ENCODE measurements at regions not wholly inside any gene's neighbourhood (a gene's known extent, or its start where the extent isn't known, plus 50 kb on each side); places are given as distances from the start of the nearest gene placed in this dataset.

- peaks cover 0 to 7% (median 0%) of the 10 kb centered on the region in 3 donors for H3K27me3 ChIP-seq (ENCODE audit: control insufficient read depth in 3 of 3, insufficient read depth in 3 of 3, low read length in 3 of 3)
- H3K36me3 ChIP-seq (ENCODE audit: control insufficient read depth in 3 of 3, insufficient read depth in 3 of 3, low read length in 3 of 3): no peaks in the 10 kb centered on the region
- H3K9ac ChIP-seq (ENCODE audit: low read depth in 1 of 3, low read length in 3 of 3): no peak overlapping the region
- no peaks in the 10 kb centered on the region for H3K9me3 ChIP-seq (ENCODE audit: control insufficient read depth in 3 of 3, low read length in 3 of 3)
- no peaks in the 10 kb centered on the region for H3K4me1 ChIP-seq (ENCODE audit: control insufficient read depth in 3 of 3, insufficient read depth in 3 of 3, low read length in 3 of 3)
- H3K4me3 ChIP-seq (ENCODE audit: low read length in 3 of 3): no peak overlapping the region
- no peak overlapping the region for H3K27ac ChIP-seq (ENCODE audit: low read depth, low read length)
Measured at GRCh38 chr10:128792426-128793140, 666.4 kb upstream of the MKI67 start.

GRCh38 chr10:128793726-128794655, 667.8 kb upstream of the MKI67 start:
- no peak overlapping the region for H3K27ac ChIP-seq (ENCODE audit: low read depth, low read length)
- H3K9ac ChIP-seq (ENCODE audit: low read depth in 1 of 3, low read length in 3 of 3): no peak overlapping the region
- H3K36me3 ChIP-seq (ENCODE audit: control insufficient read depth in 3 of 3, insufficient read depth in 3 of 3, low read length in 3 of 3): no peaks in the 10 kb centered on the region
- H3K27me3 ChIP-seq (ENCODE audit: control insufficient read depth in 3 of 3, insufficient read depth in 3 of 3, low read length in 3 of 3): peaks cover 0 to 7% (median 0%) of the 10 kb centered on the region in 3 donors
- no peaks in the 10 kb centered on the region for H3K9me3 ChIP-seq (ENCODE audit: control insufficient read depth in 3 of 3, low read length in 3 of 3)
- no peaks in the 10 kb centered on the region for H3K4me1 ChIP-seq (ENCODE audit: control insufficient read depth in 3 of 3, insufficient read depth in 3 of 3, low read length in 3 of 3)
- no peak overlapping the region for H3K4me3 ChIP-seq (ENCODE audit: low read length in 3 of 3)

GRCh38 chr10:128796396-128796912, 670.2 kb upstream of the MKI67 start:
- no peak overlapping the region for H3K27ac ChIP-seq (ENCODE audit: low read depth, low read length)
- H3K36me3 ChIP-seq (ENCODE audit: control insufficient read depth in 3 of 3, insufficient read depth in 3 of 3, low read length in 3 of 3): no peaks in the 10 kb centered on the region
- no peak overlapping the region for H3K9ac ChIP-seq (ENCODE audit: low read depth in 1 of 3, low read length in 3 of 3)
- H3K4me1 ChIP-seq (ENCODE audit: control insufficient read depth in 3 of 3, insufficient read depth in 3 of 3, low read length in 3 of 3): no peaks in the 10 kb centered on the region
- no peaks in the 10 kb centered on the region for H3K9me3 ChIP-seq (ENCODE audit: control insufficient read depth in 3 of 3, low read length in 3 of 3)
- H3K27me3 ChIP-seq (ENCODE audit: control insufficient read depth in 3 of 3, insufficient read depth in 3 of 3, low read length in 3 of 3): peaks cover 0 to 7% (median 0%) of the 10 kb centered on the region in 3 donors
- H3K4me3 ChIP-seq (ENCODE audit: low read length in 3 of 3): no peak overlapping the region

- no peaks in the 10 kb centered on the region for H3K9me3 ChIP-seq (ENCODE audit: control insufficient read depth in 3 of 3, low read length in 3 of 3)
- H3K27ac ChIP-seq (ENCODE audit: low read depth, low read length): no peak overlapping the region
- peaks cover 0 to 3% (median 0%) of the 10 kb centered on the region in 3 donors for H3K4me1 ChIP-seq (ENCODE audit: control insufficient read depth in 3 of 3, insufficient read depth in 3 of 3, low read length in 3 of 3)
- no peaks in the 10 kb centered on the region for H3K36me3 ChIP-seq (ENCODE audit: control insufficient read depth in 3 of 3, insufficient read depth in 3 of 3, low read length in 3 of 3)
- H3K27me3 ChIP-seq (ENCODE audit: control insufficient read depth in 3 of 3, insufficient read depth in 3 of 3, low read length in 3 of 3): peaks cover 0 to 2% (median 0%) of the 10 kb centered on the region in 3 donors
- H3K9ac ChIP-seq (ENCODE audit: low read depth in 1 of 3, low read length in 3 of 3): no peak overlapping the region
- no peak overlapping the region for H3K4me3 ChIP-seq (ENCODE audit: low read length in 3 of 3)
Measured at GRCh38 chr10:128802062-128802461, 665.0 kb upstream of the MGMT start.

- H3K27me3 ChIP-seq (ENCODE audit: control insufficient read depth in 3 of 3, insufficient read depth in 3 of 3, low read length in 3 of 3): peaks cover 0 to 2% (median 0%) of the 10 kb centered on the region in 3 donors
- peaks cover 0 to 3% (median 0%) of the 10 kb centered on the region in 3 donors for H3K4me1 ChIP-seq (ENCODE audit: control insufficient read depth in 3 of 3, insufficient read depth in 3 of 3, low read length in 3 of 3)
Measured at GRCh38 chr10:128803790-128804189, 663.3 kb upstream of the MGMT start.

GRCh38 chr10:128804411-128804810, 662.6 kb upstream of the MGMT start:
- Histone ChIP-seq H3K27me3 (ENCODE audit: control insufficient read depth in 3 of 3, insufficient read depth in 3 of 3, low read length in 3 of 3) (peaks cover 0 to 2% (median 0%) of the 10 kb centered on the region in 3 donors), H3K4me1 (ENCODE audit: control insufficient read depth in 3 of 3, insufficient read depth in 3 of 3, low read length in 3 of 3) (peaks cover 0 to 3% (median 0%) of the 10 kb centered on the region in 3 donors), H3K9me3 (ENCODE audit: control insufficient read depth in 3 of 3, low read length in 3 of 3) (no peaks in the 10 kb centered on the region), H3K4me3 (ENCODE audit: low read length in 3 of 3) (no peak overlapping the region), H3K36me3 (ENCODE audit: control insufficient read depth in 3 of 3, insufficient read depth in 3 of 3, low read length in 3 of 3) (no peaks in the 10 kb centered on the region), H3K27ac (ENCODE audit: low read depth, low read length) (no peak overlapping the region), H3K9ac (ENCODE audit: low read depth in 1 of 3, low read length in 3 of 3) (no peak overlapping the region)

More at GRCh38 chr10:128803790-128804189, 663.3 kb upstream of the MGMT start:
- Histone ChIP-seq H3K9me3 (ENCODE audit: control insufficient read depth in 3 of 3, low read length in 3 of 3) (no peaks in the 10 kb centered on the region), H3K4me3 (ENCODE audit: low read length in 3 of 3) (no peak overlapping the region), H3K27ac (ENCODE audit: low read depth, low read length) (no peak overlapping the region), H3K36me3 (ENCODE audit: control insufficient read depth in 3 of 3, insufficient read depth in 3 of 3, low read length in 3 of 3) (no peaks in the 10 kb centered on the region), H3K9ac (ENCODE audit: low read depth in 1 of 3, low read length in 3 of 3) (no peak overlapping the region)

- H3K27me3 ChIP-seq (ENCODE audit: control insufficient read depth in 3 of 3, insufficient read depth in 3 of 3, low read length in 3 of 3): peaks cover 0 to 2% (median 0%) of the 10 kb centered on the region in 3 donors
- no peak overlapping the region for H3K27ac ChIP-seq (ENCODE audit: low read depth, low read length)
- no peaks in the 10 kb centered on the region for H3K36me3 ChIP-seq (ENCODE audit: control insufficient read depth in 3 of 3, insufficient read depth in 3 of 3, low read length in 3 of 3)
- no peak overlapping the region for H3K4me3 ChIP-seq (ENCODE audit: low read length in 3 of 3)
- H3K9ac ChIP-seq (ENCODE audit: low read depth in 1 of 3, low read length in 3 of 3): no peak overlapping the region
- peaks cover 0 to 3% (median 0%) of the 10 kb centered on the region in 3 donors for H3K4me1 ChIP-seq (ENCODE audit: control insufficient read depth in 3 of 3, insufficient read depth in 3 of 3, low read length in 3 of 3)
- H3K9me3 ChIP-seq (ENCODE audit: control insufficient read depth in 3 of 3, low read length in 3 of 3): no peaks in the 10 kb centered on the region
Measured at GRCh38 chr10:128808921-128809440, 658.1 kb upstream of the MGMT start.

- H3K9me3 ChIP-seq (ENCODE audit: control insufficient read depth in 3 of 3, low read length in 3 of 3): no peaks in the 10 kb centered on the region
- no peak overlapping the region for H3K9ac ChIP-seq (ENCODE audit: low read depth in 1 of 3, low read length in 3 of 3)
- H3K4me3 ChIP-seq (ENCODE audit: low read length in 3 of 3): no peak overlapping the region
- H3K27ac ChIP-seq (ENCODE audit: low read depth, low read length): no peak overlapping the region
- no peaks in the 10 kb centered on the region for H3K36me3 ChIP-seq (ENCODE audit: control insufficient read depth in 3 of 3, insufficient read depth in 3 of 3, low read length in 3 of 3)
- H3K4me1 ChIP-seq (ENCODE audit: control insufficient read depth in 3 of 3, insufficient read depth in 3 of 3, low read length in 3 of 3): no peaks in the 10 kb centered on the region
- peaks cover 0 to 3% (median 0%) of the 10 kb centered on the region in 3 donors for H3K27me3 ChIP-seq (ENCODE audit: control insufficient read depth in 3 of 3, insufficient read depth in 3 of 3, low read length in 3 of 3)
Measured at GRCh38 chr10:128811511-128811910, 655.5 kb upstream of the MGMT start.

- Histone ChIP-seq H3K9me3 (ENCODE audit: control insufficient read depth in 3 of 3, low read length in 3 of 3) (no peaks in the 10 kb centered on the region), H3K36me3 (ENCODE audit: control insufficient read depth in 3 of 3, insufficient read depth in 3 of 3, low read length in 3 of 3) (no peaks in the 10 kb centered on the region), H3K4me3 (ENCODE audit: low read length in 3 of 3) (peak overlapping the region in 1 of 3 donors; percentile 13), H3K4me1 (ENCODE audit: control insufficient read depth in 3 of 3, insufficient read depth in 3 of 3, low read length in 3 of 3) (no peaks in the 10 kb centered on the region), H3K27ac (ENCODE audit: low read depth, low read length) (no peak overlapping the region), H3K27me3 (ENCODE audit: control insufficient read depth in 3 of 3, insufficient read depth in 3 of 3, low read length in 3 of 3) (peaks cover 0 to 3% (median 0%) of the 10 kb centered on the region in 3 donors), H3K9ac (ENCODE audit: low read depth in 1 of 3, low read length in 3 of 3) (no peak overlapping the region)
Measured at GRCh38 chr10:128812000-128812399, 655.0 kb upstream of the MGMT start.

Data from skeletal muscle tissue (tissue), 3 donors.